WI38 (cell line): ENCODE measurements at regions not wholly inside any gene's neighbourhood (a gene's known extent, or its start where the extent isn't known, plus 50 kb on each side); places are given as distances from the start of the nearest gene placed in this dataset.
"Not testable (repeated sequence)": the region's sequence is repeated elsewhere in the genome, so short reads cannot be mapped to it uniquely, and the experiment has no call there.

Source experiments
- H3K4me3 ChIP-seq: 2 replicates; pipeline ENCODE4 v1.5.1; 2011; ENCODE audit warnings: low read depth, mild to moderate bottlenecking, control low read depth, low read length
- CTCF ChIP-seq: IDR thresholded peaks from 2 replicates; pipeline ENCODE4 v1.5.1; 2012; ENCODE audit warnings: low read depth, mild to moderate bottlenecking, control low read depth, low read length

- no peak overlapping the region for H3K4me3 ChIP-seq
- TF ChIP-seq CTCF: no peak
Measured at GRCh38 chr3:157582637-157582973, 79.4 kb upstream of the VEPH1 start.

- H3K4me3 ChIP-seq: not testable (repeated sequence)
Measured at GRCh38 chr3:157581956-157582636, 78.9 kb upstream of the VEPH1 start.

- H3K4me3 ChIP-seq: no peak overlapping the region
- TF ChIP-seq CTCF: no peak
Measured at GRCh38 chr3:157581371-157581770, 78.2 kb upstream of the VEPH1 start.

GRCh38 chr3:157578181-157578580, 75.0 kb upstream of the VEPH1 start:
- no peak overlapping the region for H3K4me3 ChIP-seq
- no peak for TF ChIP-seq CTCF

- no peak for TF ChIP-seq CTCF
- H3K4me3 ChIP-seq: no peak overlapping the region
Measured at GRCh38 chr3:157574531-157574930, 71.3 kb upstream of the VEPH1 start.

GRCh38 chr3:157573780-157574378, 70.7 kb upstream of the VEPH1 start:
- no peak for TF ChIP-seq CTCF
- no peak overlapping the region for H3K4me3 ChIP-seq

- no peak for TF ChIP-seq CTCF
Measured at GRCh38 chr3:157573281-157573680, 70.1 kb upstream of the VEPH1 start.

More at GRCh38 chr3:157573281-157573680, 70.1 kb upstream of the VEPH1 start:
- H3K4me3 ChIP-seq: no peak overlapping the region
